IPS-18a (cell line): ENCODE measurements at regions not wholly inside any gene's neighbourhood (a gene's known extent, or its start where the extent isn't known, plus 50 kb on each side); places are given as distances from the start of the nearest gene placed in this dataset.
A peak's percentile ranks its signal among the peaks of the same experiment; 100 is the strongest.

Source experiments
- H3K27ac ChIP-seq: one replicate; pipeline ENCODE4 v1.5.1; 2013; ENCODE audit warnings: low read length
- H3K27me3 ChIP-seq: one replicate; pipeline ENCODE4 v1.6.1; 2013; ENCODE audit warnings: mild to moderate bottlenecking, low read length; ENCODE audit not compliant: control insufficient read depth, insufficient read depth
- H3K36me3 ChIP-seq: one replicate; pipeline ENCODE4 v1.6.1; 2013; ENCODE audit warnings: low read depth, low read length; ENCODE audit not compliant: control insufficient read depth
- H3K4me1 ChIP-seq: one replicate; pipeline ENCODE4 v1.6.1; 2013; ENCODE audit warnings: low read depth, low read length; ENCODE audit not compliant: control insufficient read depth
- H3K4me3 ChIP-seq: one replicate; pipeline ENCODE4 v1.5.1; 2013; ENCODE audit warnings: low read length
- H3K9ac ChIP-seq: one replicate; pipeline ENCODE4 v1.6.1; 2013; ENCODE audit warnings: mild to moderate bottlenecking, low read length, moderate library complexity
- H3K9me3 ChIP-seq: one replicate; pipeline ENCODE4 v1.6.1; 2013; ENCODE audit warnings: low read depth, low read length; ENCODE audit not compliant: control insufficient read depth

- H3K36me3 ChIP-seq = no peaks in the 10 kb centered on the region
- no peak overlapping the region for H3K27ac ChIP-seq
Measured at GRCh38 chr1:198922638-198923430, 284.0 kb downstream of the PTPRC start.

GRCh38 chr1:198923993-198924392 lies 285.2 kb downstream of the PTPRC start:
- H3K27ac ChIP-seq = no peak overlapping the region
- H3K9me3 ChIP-seq = no peaks in the 10 kb centered on the region
- no peaks in the 10 kb centered on the region for H3K4me1 ChIP-seq
- H3K9ac ChIP-seq = no peak overlapping the region
- H3K36me3 ChIP-seq = no peaks in the 10 kb centered on the region
- H3K4me3 ChIP-seq = no peak overlapping the region
- H3K27me3 ChIP-seq = no peaks in the 10 kb centered on the region

More at GRCh38 chr1:198922638-198923430, 284.0 kb downstream of the PTPRC start:
- no peaks in the 10 kb centered on the region for H3K9me3 ChIP-seq
- no peak overlapping the region for H3K4me3 ChIP-seq
- no peaks in the 10 kb centered on the region for H3K4me1 ChIP-seq
- no peaks in the 10 kb centered on the region for H3K27me3 ChIP-seq
- H3K9ac ChIP-seq = no peak overlapping the region

GRCh38 chr1:198925567-198925966 lies 286.7 kb downstream of the PTPRC start:
- no peak overlapping the region for H3K27ac ChIP-seq
- H3K4me3 ChIP-seq = no peak overlapping the region
- no peaks in the 10 kb centered on the region for H3K36me3 ChIP-seq
- no peaks in the 10 kb centered on the region for H3K4me1 ChIP-seq
- no peak overlapping the region for H3K9ac ChIP-seq
- H3K27me3 ChIP-seq = no peaks in the 10 kb centered on the region
- H3K9me3 ChIP-seq = no peaks in the 10 kb centered on the region

GRCh38 chr1:198927129-198927528 lies 288.3 kb downstream of the PTPRC start:
- Histone ChIP-seq H3K36me3 (no peaks in the 10 kb centered on the region), H3K9ac (no peak overlapping the region), H3K4me3 (no peak overlapping the region)

GRCh38 chr1:198929111-198929604 lies 290.3 kb downstream of the PTPRC start:
- H3K9ac ChIP-seq = no peak overlapping the region
- H3K36me3 ChIP-seq = no peaks in the 10 kb centered on the region
- H3K27me3 ChIP-seq = no peaks in the 10 kb centered on the region
- H3K4me3 ChIP-seq = no peak overlapping the region
- H3K27ac ChIP-seq = no peak overlapping the region
- H3K9me3 ChIP-seq = no peaks in the 10 kb centered on the region
- H3K4me1 ChIP-seq = peaks cover 8% of the 10 kb centered on the region

More at GRCh38 chr1:198927129-198927528, 288.3 kb downstream of the PTPRC start:
- Histone ChIP-seq H3K27ac (no peak overlapping the region), H3K4me1 (peaks cover 1% of the 10 kb centered on the region), H3K27me3 (no peaks in the 10 kb centered on the region), H3K9me3 (no peaks in the 10 kb centered on the region)

- Histone ChIP-seq H3K9me3 (no peaks in the 10 kb centered on the region), H3K4me3 (no peak overlapping the region), H3K9ac (no peak overlapping the region), H3K4me1 (peaks cover 8% of the 10 kb centered on the region), H3K27me3 (no peaks in the 10 kb centered on the region), H3K36me3 (no peaks in the 10 kb centered on the region), H3K27ac (no peak overlapping the region)
Measured at GRCh38 chr1:198929961-198930599, 291.2 kb downstream of the PTPRC start.

- H3K4me1 ChIP-seq = peaks cover 12% of the 10 kb centered on the region
- H3K9ac ChIP-seq = no peak overlapping the region
- no peak overlapping the region for H3K4me3 ChIP-seq
- H3K27me3 ChIP-seq = no peaks in the 10 kb centered on the region
- no peaks in the 10 kb centered on the region for H3K9me3 ChIP-seq
- no peaks in the 10 kb centered on the region for H3K36me3 ChIP-seq
- H3K27ac ChIP-seq = no peak overlapping the region
Measured at GRCh38 chr1:198932351-198932991, 293.6 kb downstream of the PTPRC start.

- no peaks in the 10 kb centered on the region for H3K9me3 ChIP-seq
- peaks cover 12% of the 10 kb centered on the region for H3K4me1 ChIP-seq
- H3K27me3 ChIP-seq = no peaks in the 10 kb centered on the region
- H3K9ac ChIP-seq = no peak overlapping the region
- no peak overlapping the region for H3K27ac ChIP-seq
- H3K36me3 ChIP-seq = no peaks in the 10 kb centered on the region
- no peak overlapping the region for H3K4me3 ChIP-seq
Measured at GRCh38 chr1:198933515-198934222, 294.8 kb downstream of the PTPRC start.

- H3K36me3 ChIP-seq = no peaks in the 10 kb centered on the region
- H3K27me3 ChIP-seq = no peaks in the 10 kb centered on the region
- H3K4me3 ChIP-seq = no peak overlapping the region
- no peak overlapping the region for H3K27ac ChIP-seq
- no peaks in the 10 kb centered on the region for H3K9me3 ChIP-seq
- peaks cover 12% of the 10 kb centered on the region for H3K4me1 ChIP-seq
- H3K9ac ChIP-seq = no peak overlapping the region
Measured at GRCh38 chr1:198934426-198934825, 295.6 kb downstream of the PTPRC start.

GRCh38 chr1:198934901-198935305 lies 296.1 kb downstream of the PTPRC start:
- Histone ChIP-seq H3K4me1 (peaks cover 12% of the 10 kb centered on the region), H3K27me3 (no peaks in the 10 kb centered on the region), H3K27ac (no peak overlapping the region), H3K9me3 (no peaks in the 10 kb centered on the region), H3K36me3 (no peaks in the 10 kb centered on the region), H3K4me3 (no peak overlapping the region), H3K9ac (no peak overlapping the region)

GRCh38 chr1:198935306-198935921 lies 296.6 kb downstream of the PTPRC start:
- no peaks in the 10 kb centered on the region for H3K36me3 ChIP-seq
- H3K27me3 ChIP-seq = no peaks in the 10 kb centered on the region
- H3K9me3 ChIP-seq = no peaks in the 10 kb centered on the region
- H3K4me3 ChIP-seq = peak overlapping the region; percentile 26
- H3K27ac ChIP-seq = no peak overlapping the region
- no peak overlapping the region for H3K9ac ChIP-seq
- H3K4me1 ChIP-seq = peaks cover 12% of the 10 kb centered on the region
